ENCODE measurements at regions not wholly inside any gene's neighbourhood (a gene's known extent, or its start where the extent isn't known, plus 50 kb on each side); places are given as distances from the start of the nearest gene placed in this dataset.

DNA sequence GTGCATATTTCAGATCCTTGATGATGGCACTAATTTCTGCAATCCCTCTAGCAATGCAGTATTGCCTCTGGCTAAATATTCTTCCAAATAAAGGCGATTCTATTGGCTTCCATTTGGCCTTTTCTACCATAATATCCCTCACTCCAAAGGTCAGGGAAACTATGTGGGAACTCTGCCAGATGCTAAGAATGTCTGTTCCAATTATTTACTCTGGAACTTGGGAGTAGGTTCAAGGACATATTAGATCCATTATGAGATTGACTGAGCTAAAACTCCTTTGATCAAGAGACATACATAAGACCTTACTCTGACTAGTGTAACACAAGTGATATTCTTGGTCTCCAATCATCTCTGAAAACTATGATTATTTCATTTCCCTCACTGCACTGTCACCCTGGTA, 674.5 kb upstream of the NECTIN3 start:
- TF ChIP-seq RAD21 (IDR thresholded peaks at IDR 0.05; ENCODE audit: low read depth) (no peak), USF1 (IDR thresholded peaks at IDR 0.05) (no peak), MAX (IDR thresholded peaks at IDR 0.05) (no peak), TAF1 (IDR thresholded peaks at IDR 0.05; ENCODE audit: low read depth) (no peak), EP300 (IDR thresholded peaks at IDR 0.05; ENCODE audit: borderline replicate concordance) (no peak), FOXM1 (IDR thresholded peaks at IDR 0.05; ENCODE audit: borderline replicate concordance, low read depth) (no peak), TEAD4 (IDR thresholded peaks at IDR 0.05) (no peak), TCF12 (IDR thresholded peaks at IDR 0.05; ENCODE audit: low read depth) (no peak), CEBPB (IDR thresholded peaks at IDR 0.05) (no peak), CREB1 (IDR thresholded peaks at IDR 0.05; ENCODE audit: low read depth) (no peak), NFIC (IDR thresholded peaks at IDR 0.05) (no peak), ZBTB7A (IDR thresholded peaks at IDR 0.05; ENCODE audit: low read depth) (no peak)
- TF ChIP-seq, protein P1, sequence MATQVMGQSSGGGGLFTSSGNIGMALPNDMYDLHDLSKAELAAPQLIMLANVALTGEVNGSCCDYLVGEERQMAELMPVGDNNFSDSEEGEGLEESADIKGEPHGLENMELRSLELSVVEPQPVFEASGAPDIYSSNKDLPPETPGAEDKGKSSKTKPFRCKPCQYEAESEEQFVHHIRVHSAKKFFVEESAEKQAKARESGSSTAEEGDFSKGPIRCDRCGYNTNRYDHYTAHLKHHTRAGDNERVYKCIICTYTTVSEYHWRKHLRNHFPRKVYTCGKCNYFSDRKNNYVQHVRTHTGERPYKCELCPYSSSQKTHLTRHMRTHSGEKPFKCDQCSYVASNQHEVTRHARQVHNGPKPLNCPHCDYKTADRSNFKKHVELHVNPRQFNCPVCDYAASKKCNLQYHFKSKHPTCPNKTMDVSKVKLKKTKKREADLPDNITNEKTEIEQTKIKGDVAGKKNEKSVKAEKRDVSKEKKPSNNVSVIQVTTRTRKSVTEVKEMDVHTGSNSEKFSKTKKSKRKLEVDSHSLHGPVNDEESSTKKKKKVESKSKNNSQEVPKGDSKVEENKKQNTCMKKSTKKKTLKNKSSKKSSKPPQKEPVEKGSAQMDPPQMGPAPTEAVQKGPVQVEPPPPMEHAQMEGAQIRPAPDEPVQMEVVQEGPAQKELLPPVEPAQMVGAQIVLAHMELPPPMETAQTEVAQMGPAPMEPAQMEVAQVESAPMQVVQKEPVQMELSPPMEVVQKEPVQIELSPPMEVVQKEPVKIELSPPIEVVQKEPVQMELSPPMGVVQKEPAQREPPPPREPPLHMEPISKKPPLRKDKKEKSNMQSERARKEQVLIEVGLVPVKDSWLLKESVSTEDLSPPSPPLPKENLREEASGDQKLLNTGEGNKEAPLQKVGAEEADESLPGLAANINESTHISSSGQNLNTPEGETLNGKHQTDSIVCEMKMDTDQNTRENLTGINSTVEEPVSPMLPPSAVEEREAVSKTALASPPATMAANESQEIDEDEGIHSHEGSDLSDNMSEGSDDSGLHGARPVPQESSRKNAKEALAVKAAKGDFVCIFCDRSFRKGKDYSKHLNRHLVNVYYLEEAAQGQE (IDR thresholded peaks at IDR 0.05; ENCODE audit: low read depth): no peak

Measured in Ishikawa (cell line).